ENCODE measurements at regions not wholly inside any gene's neighbourhood (a gene's known extent, or its start where the extent isn't known, plus 50 kb on each side); places are given as distances from the start of the nearest gene placed in this dataset.
A peak's percentile ranks its signal among the peaks of the same experiment; 100 is the strongest.

- in situ Hi-C loops (cut with HindIII; ENCODE audit: low pct_unique_long_range_greater_than_20kb, low sequenced_read_pairs) = no loop called here
- no peak for DNase-seq (ENCODE audit: low read depth)
Observed at GRCh38 chr10:3856593-3856992, 71.6 kb upstream of the KLF6 start.

GRCh38 chr10:3853547-3854303, 68.7 kb upstream of the KLF6 start:
- peak; percentile 29 for DNase-seq (ENCODE audit: low read depth)
- in situ Hi-C loops (cut with HindIII; ENCODE audit: low pct_unique_long_range_greater_than_20kb, low sequenced_read_pairs) = no loop called here

- DNase-seq (ENCODE audit: low read depth) = no peak
- in situ Hi-C loops (cut with HindIII; ENCODE audit: low pct_unique_long_range_greater_than_20kb, low sequenced_read_pairs) = no loop called here
Observed at GRCh38 chr10:3853016-3853415, 68.0 kb upstream of the KLF6 start.

GRCh38 chr10:3852147-3852904, 67.3 kb upstream of the KLF6 start:
- DNase-seq (ENCODE audit: low read depth) = peak; percentile 99
- in situ Hi-C loops (cut with HindIII; ENCODE audit: low pct_unique_long_range_greater_than_20kb, low sequenced_read_pairs) = no loop called here

GRCh38 chr10:3850999-3851937, 66.3 kb upstream of the KLF6 start:
- DNase-seq (ENCODE audit: low read depth) = peak; percentile 88
- in situ Hi-C loops (cut with HindIII; ENCODE audit: low pct_unique_long_range_greater_than_20kb, low sequenced_read_pairs) = no loop called here

- no peak for DNase-seq (ENCODE audit: low read depth)
- in situ Hi-C loops (cut with HindIII; ENCODE audit: low pct_unique_long_range_greater_than_20kb, low sequenced_read_pairs) = no loop called here
Observed at GRCh38 chr10:3848775-3849635, 64.0 kb upstream of the KLF6 start.

- in situ Hi-C loops (cut with HindIII; ENCODE audit: low pct_unique_long_range_greater_than_20kb, low sequenced_read_pairs) = no loop called here
Observed at GRCh38 chr10:3848005-3848774, 63.2 kb upstream of the KLF6 start.

GRCh38 chr10:3846736-3847135, 61.7 kb upstream of the KLF6 start:
- no peak for DNase-seq (ENCODE audit: low read depth)
- in situ Hi-C loops (cut with HindIII; ENCODE audit: low pct_unique_long_range_greater_than_20kb, low sequenced_read_pairs) = no loop called here

More at GRCh38 chr10:3848005-3848774, 63.2 kb upstream of the KLF6 start:
- no peak for DNase-seq (ENCODE audit: low read depth)

- no peak for DNase-seq (ENCODE audit: low read depth)
- in situ Hi-C loops (cut with HindIII; ENCODE audit: low pct_unique_long_range_greater_than_20kb, low sequenced_read_pairs) = no loop called here
Observed at GRCh38 chr10:3844491-3845025, 59.5 kb upstream of the KLF6 start.

GRCh38 chr10:3838460-3839437, 53.7 kb upstream of the KLF6 start:
- DNase-seq (ENCODE audit: low read depth) = no peak
- in situ Hi-C loops (cut with HindIII; ENCODE audit: low pct_unique_long_range_greater_than_20kb, low sequenced_read_pairs) = no loop called here

- no peak for DNase-seq (ENCODE audit: low read depth)
- in situ Hi-C loops (cut with HindIII; ENCODE audit: low pct_unique_long_range_greater_than_20kb, low sequenced_read_pairs) = no loop called here
Observed at GRCh38 chr10:3837647-3838459, 52.8 kb upstream of the KLF6 start.

- in situ Hi-C loops (cut with HindIII; ENCODE audit: low pct_unique_long_range_greater_than_20kb, low sequenced_read_pairs) = no loop called here
Observed at GRCh38 chr10:3836222-3836820, 51.3 kb upstream of the KLF6 start.

GRCh38 chr10:3835770-3836169, 50.8 kb upstream of the KLF6 start:
- in situ Hi-C loops (cut with HindIII; ENCODE audit: low pct_unique_long_range_greater_than_20kb, low sequenced_read_pairs) = no loop called here
- no peak for DNase-seq (ENCODE audit: low read depth)

More at GRCh38 chr10:3836222-3836820, 51.3 kb upstream of the KLF6 start:
- no peak for DNase-seq (ENCODE audit: low read depth)

GRCh38 chr10:3834947-3835346, 49.9 kb upstream of the KLF6 start:
- no peak for DNase-seq (ENCODE audit: low read depth)
- in situ Hi-C loops (cut with HindIII; ENCODE audit: low pct_unique_long_range_greater_than_20kb, low sequenced_read_pairs) = no loop called here

Measured in Caki2 (cell line).